ENCODE measurements at regions not wholly inside any gene's neighbourhood (a gene's known extent, or its start where the extent isn't known, plus 50 kb on each side); places are given as distances from the start of the nearest gene placed in this dataset.

DNA sequence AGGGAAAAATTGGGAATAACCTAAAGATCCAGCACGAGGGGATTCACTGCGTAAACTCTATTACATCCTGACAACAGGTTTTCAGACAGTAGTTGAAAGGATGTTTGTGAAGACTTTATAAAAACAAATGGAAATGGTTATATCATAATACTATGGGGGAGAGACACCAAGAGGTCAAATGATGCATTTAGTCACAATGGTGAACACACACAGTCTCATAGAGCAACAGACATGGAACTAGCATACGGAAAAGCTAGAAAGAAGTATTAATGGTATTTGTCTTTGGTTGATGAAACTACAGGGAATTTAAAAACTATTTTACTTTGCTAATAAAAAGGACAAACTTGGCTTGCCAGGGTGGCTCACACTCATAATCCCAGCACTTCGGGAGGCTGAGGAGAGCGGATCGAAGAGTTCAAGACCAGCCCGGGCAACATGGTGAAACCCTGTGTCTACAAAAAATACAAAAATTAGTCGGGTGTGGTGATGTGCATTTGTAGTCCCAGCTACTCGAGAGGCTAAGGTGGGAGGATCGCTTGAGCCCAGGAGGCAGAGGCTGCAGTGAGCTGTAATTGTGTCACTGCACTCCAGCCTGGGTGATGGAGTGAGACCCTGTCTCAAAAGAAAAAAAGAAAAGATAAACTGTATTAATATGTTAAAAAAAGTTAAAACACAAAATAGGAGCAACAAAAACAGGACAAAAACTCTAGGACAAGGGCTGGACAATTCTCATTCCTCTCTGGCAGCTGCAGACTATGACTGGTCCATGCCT is 94.8 kb downstream of the MYCN start:
- TF ChIP-seq, protein P1, sequence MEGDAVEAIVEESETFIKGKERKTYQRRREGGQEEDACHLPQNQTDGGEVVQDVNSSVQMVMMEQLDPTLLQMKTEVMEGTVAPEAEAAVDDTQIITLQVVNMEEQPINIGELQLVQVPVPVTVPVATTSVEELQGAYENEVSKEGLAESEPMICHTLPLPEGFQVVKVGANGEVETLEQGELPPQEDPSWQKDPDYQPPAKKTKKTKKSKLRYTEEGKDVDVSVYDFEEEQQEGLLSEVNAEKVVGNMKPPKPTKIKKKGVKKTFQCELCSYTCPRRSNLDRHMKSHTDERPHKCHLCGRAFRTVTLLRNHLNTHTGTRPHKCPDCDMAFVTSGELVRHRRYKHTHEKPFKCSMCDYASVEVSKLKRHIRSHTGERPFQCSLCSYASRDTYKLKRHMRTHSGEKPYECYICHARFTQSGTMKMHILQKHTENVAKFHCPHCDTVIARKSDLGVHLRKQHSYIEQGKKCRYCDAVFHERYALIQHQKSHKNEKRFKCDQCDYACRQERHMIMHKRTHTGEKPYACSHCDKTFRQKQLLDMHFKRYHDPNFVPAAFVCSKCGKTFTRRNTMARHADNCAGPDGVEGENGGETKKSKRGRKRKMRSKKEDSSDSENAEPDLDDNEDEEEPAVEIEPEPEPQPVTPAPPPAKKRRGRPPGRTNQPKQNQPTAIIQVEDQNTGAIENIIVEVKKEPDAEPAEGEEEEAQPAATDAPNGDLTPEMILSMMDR (IDR thresholded peaks at IDR 0.05; ENCODE audit: low read depth, low read length) = no peak
- TF ChIP-seq POLR2A (IDR thresholded peaks at IDR 0.05; ENCODE audit: extremely low read depth, insufficient read length) (no peak), MYC (IDR thresholded peaks at IDR 0.05; ENCODE audit: low read depth, low read length) (no peak)
- TF ChIP-seq, protein P2, sequence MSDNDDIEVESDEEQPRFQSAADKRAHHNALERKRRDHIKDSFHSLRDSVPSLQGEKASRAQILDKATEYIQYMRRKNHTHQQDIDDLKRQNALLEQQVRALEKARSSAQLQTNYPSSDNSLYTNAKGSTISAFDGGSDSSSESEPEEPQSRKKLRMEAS (IDR thresholded peaks at IDR 0.05; ENCODE audit: low read depth, low read length) = no peak

Measured in NB4 (cell line).